HEK293 (cell line): ENCODE measurements at regions not wholly inside any gene's neighbourhood (a gene's known extent, or its start where the extent isn't known, plus 50 kb on each side); places are given as distances from the start of the nearest gene placed in this dataset.

Experiments used
- CTCF ChIP-seq: fragments of 450-650 bp; formaldehyde crosslinking; IDR thresholded peaks from 2 replicates; pipeline ENCODE4 v1.5.1; 2016; ENCODE audit warnings: missing biosample characterization, missing genetic modification characterization
- KLF8 ChIP-seq: fragments of 450-650 bp; formaldehyde crosslinking; IDR thresholded peaks from 2 replicates; pipeline ENCODE4 v1.5.1; 2016; ENCODE audit warnings: missing biosample characterization, missing genetic modification characterization
- PRDM1 ChIP-seq: fragments of 450-650 bp; formaldehyde crosslinking; IDR thresholded peaks from 2 replicates; pipeline ENCODE4; 2016; ENCODE audit warnings: missing biosample characterization, missing genetic modification characterization
- PRDM10 ChIP-seq: fragments of 450-650 bp; formaldehyde crosslinking; IDR thresholded peaks from 2 replicates; pipeline ENCODE4 v1.5.1; 2016; ENCODE audit warnings: missing biosample characterization, missing genetic modification characterization
- REST ChIP-seq: fragments of 450-650 bp; formaldehyde crosslinking; IDR thresholded peaks from 2 replicates; pipeline ENCODE4 v1.5.1; 2016; ENCODE audit warnings: missing biosample characterization, missing genetic modification characterization
- ZBTB21 ChIP-seq: fragments of 450-650 bp; formaldehyde crosslinking; IDR thresholded peaks from 2 replicates; pipeline ENCODE4 v1.5.1; 2017; ENCODE audit warnings: missing biosample characterization, missing genetic modification characterization
- ZNF302 ChIP-seq: fragments of 450-650 bp; formaldehyde crosslinking; IDR thresholded peaks from 2 replicates; pipeline ENCODE4 v1.5.1; 2016; ENCODE audit warnings: missing biosample characterization, missing genetic modification characterization, low read depth
- ZNF670 ChIP-seq: fragments of 450-650 bp; formaldehyde crosslinking; IDR thresholded peaks from 2 replicates; pipeline ENCODE4 v1.5.1; 2016; ENCODE audit warnings: missing biosample characterization, missing genetic modification characterization, low read depth

GRCh38 chr16:85240982-85241924 is 129.0 kb upstream of the CIBAR2 start:
- TF ChIP-seq REST (tag by site-specific recombination) (no peak), PRDM1 (no peak), CTCF (no peak), PRDM10 (no peak), KLF8 (no peak), ZNF302 (no peak), ZBTB21 (tag by site-specific recombination) (no peak), ZNF670 (tag by site-specific recombination) (no peak)
